Activated CD4-positive, alpha-beta T cell treated with anti-CD3 and anti-CD28 coated beads for 24 hours (primary cell): ENCODE measurements at regions not wholly inside any gene's neighbourhood (a gene's known extent, or its start where the extent isn't known, plus 50 kb on each side); places are given as distances from the start of the nearest gene placed in this dataset.

ENCODE experiments used
- DNase-seq, 2 donors: peaks; one replicate each; pipeline ENCODE4 v3.0.0-alpha.2; 2020; ENCODE audit warnings: low read depth in 2 of 2

DNA sequence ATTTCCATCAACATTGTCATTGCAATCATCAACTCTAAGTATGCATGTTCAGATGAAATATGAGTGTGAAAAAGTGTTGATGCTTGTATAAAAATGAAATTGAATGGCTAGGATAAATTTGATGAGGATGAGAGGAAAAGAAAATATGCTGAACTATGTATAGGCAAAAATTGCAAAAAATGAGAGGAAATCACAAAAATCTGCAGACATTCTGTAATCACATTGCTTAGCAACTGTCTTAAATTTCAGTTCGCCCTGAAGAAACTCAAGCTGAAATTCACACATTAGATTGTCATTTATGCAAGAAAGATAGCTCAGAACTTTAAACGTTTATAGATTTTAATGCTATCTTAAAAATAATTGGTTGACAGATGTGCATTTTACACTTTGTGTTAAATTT lies 1098.8 kb upstream of the IGFBP7 start:
- no peak for DNase-seq

DNA sequence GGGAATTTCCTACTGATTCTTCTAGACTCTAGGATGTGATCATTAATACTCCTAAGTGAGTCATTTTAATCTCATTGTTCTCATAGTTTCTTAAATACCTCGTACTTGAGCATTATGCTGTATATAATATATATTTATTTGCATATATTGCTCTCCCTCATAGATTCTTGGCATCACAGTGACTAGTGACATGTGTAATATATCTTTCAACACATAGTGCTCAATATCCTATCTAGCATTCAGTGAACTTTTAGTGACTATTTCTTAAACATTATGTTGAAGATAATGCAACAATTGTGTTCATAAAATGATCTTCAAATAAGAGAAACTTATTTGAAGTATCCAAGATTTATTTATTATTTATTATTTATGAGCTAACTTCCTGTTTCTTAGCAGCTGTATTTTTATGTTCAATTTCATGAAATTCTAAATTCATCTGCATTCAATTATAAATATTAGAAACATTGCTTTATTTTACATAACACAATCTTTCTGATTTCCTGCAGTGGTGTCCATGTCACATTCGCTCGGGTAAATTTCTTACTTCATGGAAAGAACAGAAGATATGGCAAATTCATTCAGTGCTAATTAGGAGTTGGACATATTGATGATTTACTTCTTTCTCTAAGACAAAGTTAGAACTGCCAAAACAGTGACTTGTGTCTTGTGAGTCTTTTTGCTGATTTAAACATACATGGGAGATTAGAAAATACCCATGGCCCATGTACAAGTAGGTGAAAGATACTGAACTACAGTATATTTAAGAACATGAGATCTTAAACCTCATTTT lies 1095.5 kb upstream of the IGFBP7 start:
- DNase-seq: no peak

DNA sequence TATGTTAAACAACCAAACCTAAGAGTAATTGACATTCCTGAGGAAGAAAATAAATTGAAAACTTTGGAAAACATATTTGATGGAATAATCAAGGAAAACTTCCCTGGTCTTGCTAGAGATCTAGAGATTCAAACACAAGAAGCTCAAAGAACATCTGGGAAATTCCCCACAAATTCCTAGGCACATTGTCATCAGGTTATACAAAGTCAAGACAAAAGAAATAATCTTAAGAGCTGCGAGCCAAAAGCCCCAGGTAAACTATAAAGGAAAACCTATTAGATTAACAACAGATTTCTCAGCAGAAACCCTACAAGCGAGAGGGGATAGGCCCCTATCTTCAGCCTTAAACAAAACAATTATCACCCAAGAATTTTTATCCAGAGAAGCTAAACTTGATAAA lies 1082.0 kb upstream of the IGFBP7 start:
- no peak for DNase-seq

DNA sequence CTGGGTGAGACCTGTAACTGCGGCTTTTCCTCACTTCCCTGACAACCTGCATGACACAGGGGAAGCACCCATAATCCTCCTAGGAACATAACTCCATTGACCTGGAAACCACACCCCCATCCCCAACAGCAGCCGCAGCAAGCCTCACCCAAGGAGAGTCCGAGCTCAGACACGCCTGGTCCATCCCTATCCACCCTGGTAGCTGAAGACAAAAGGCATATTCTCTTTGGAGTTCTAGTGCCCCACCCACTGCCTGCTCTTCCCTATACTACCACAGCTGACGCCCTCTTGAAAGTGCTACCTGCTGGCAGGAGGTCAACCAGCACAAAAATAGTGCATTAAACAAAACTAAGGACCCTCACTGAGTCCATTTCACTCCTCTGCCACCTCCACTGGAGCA lies 1080.9 kb upstream of the IGFBP7 start:
- no peak for DNase-seq

DNA sequence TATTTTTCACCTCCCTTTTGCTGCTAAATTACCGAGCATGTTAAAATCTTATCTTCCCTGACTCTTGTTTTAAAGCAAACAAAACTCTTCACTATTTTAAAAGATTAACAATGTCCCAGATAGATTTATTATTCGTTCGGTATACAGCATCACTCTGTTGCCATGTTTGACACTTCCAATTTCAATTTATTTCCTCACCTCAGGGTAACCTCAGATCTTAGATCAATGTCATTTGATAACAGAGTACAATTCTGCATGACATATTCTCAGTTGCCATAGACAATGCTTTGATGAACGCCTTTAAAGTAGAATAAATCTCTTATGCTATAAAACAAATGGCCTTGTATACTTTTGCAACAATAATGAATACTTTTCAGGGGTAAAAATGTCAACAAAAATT lies 1078.1 kb upstream of the IGFBP7 start:
- DNase-seq: no peak

DNA sequence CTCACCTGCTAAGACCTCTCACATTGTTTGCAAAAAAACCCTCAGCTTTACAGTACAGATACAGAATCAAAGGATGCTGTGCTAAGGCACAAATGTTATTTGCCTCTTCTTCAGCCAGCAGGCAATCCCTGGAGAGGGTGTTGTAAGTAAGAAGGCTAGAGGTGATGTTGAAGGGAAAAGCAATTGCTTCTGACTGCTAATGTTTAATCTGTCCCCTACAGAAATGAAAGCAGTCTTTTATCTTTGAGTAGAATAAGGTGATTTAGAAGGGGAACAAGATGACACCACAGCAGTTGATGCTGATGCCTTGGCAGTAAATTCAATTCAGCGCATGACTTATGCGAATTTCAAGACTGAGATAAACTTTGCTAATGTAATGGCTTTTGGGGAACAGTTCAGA lies 1064.8 kb upstream of the IGFBP7 start:
- no peak for DNase-seq

DNA sequence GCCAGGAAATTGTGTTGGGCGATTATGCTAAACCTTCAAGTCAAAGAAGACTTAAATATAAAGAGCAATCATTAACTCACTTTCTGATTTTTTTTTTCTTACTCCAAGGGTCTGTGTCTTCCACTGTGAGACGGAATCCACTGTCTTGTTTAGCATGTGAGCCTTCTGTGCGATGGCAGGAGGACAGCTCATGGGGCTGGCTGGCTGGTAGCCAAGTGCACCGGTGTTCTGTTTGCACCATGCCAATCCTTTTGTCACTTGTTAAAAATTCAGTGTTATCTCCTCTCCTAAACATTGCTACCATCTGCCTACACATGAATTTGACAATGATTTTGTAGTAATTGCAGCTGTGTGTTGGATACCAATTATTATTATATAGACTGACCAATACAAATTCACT lies 1056.3 kb upstream of the IGFBP7 start:
- DNase-seq: no peak

DNA sequence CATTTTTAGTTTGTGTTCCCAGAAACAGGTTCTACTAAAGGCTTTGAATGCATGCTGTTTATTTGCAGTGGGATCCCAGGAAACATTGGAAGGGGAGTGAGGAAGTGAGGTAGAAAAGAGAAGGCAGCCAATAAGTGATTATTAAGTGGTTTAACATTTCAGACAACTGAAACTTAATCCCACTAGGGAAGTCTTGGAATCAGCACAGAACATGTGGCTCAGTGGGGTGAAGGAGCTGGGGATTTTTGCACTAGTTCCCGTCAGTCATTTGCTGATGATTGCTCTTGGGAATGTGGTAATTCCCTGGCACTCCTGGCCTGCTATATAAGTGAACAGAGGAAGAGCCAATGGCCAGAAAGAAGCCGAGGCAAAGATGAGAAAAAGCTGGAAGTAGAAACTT lies 1053.0 kb upstream of the IGFBP7 start:
- no peak for DNase-seq

DNA sequence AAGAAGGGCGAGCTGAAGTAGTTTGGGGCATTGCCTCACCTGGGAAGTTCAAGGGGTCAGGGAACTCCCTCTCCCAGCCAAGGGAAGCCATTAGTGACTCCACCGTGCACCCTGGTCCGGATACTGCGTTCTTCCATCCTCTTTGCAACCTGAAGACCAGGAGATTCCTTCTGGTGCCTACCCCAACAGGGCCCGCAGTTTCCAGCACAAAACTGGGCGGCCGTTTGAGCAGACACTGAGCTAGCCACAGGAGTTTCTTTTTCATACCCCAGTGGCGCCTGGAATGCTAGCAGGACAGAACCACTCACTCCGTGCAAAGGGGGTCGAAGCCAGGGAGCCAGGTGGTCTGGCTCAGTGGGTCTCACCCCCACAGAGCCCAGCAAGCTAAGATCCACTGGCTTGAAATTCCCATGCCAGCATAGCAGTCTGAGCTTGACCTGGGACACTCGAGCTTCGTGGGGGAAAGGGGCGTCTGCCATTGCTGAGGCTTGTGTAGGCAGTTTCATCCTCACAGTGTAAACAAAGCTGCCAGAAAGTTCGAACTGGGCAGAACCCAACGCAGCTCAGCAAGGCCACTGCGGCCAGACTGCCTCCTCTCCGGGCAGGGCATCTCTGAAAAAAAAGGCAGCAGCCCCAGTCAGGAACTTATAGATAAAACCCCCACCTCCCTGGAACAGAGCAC lies 1039.4 kb upstream of the IGFBP7 start:
- no peak for DNase-seq

DNA sequence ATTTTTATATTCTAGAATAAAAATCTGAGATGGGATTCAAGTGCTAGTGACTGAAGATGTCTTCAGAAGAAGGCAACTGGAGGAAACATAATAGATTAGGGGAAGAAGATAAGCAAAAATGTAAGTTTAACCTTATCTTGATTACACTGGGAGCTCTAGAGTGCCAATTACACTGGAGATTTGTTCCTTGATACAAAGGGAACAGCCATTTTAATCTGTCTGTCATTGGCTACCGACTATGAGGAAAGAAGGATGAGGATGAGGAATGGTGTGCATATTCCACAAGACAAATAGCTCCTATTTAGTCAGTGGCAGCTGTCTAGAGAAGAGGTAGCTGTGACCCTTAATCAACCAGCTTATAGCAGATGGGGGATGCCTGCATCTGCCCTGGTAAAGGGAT lies 1034.5 kb upstream of the IGFBP7 start:
- DNase-seq: no peak

DNA sequence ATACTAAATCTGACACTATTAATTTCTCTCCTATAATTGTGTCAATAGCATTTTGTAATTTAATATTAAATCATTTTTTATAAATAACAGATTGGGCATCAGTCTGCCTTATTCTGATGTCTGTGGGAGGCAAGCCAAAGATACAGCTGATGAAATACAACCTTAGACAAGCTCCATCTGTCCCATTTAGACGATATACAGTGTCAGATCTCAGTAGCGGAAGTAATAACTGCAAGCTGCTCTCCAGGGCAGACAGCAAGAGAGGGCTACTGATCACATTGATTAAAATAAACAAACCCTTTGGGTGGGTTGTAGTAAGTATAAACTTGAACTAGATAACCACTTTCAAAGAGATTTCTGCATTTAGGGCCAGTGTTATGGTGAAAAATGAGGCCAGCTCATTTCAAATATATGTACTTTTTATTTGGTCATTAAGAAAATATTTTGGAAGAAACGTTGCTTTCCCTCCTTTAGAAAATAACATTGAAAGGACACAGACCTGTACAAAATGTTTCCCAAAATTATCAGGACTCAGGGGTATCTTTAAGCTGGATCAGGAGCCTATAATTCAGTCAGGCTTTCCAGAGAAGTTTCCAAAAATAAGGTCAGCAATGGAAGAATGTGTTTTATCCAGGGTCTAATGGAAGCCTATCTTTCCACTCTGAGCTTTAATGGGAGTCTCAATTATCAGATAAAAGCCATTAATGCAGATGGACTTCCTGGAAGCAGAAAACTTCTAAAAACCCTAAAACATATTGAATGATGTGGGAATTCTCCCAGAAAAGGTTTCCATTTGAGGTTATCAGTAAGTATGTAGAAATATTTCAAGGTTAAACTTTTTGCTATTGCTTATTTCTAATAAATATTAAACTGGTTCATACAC lies 1028.8 kb upstream of the IGFBP7 start:
- no peak for DNase-seq

DNA sequence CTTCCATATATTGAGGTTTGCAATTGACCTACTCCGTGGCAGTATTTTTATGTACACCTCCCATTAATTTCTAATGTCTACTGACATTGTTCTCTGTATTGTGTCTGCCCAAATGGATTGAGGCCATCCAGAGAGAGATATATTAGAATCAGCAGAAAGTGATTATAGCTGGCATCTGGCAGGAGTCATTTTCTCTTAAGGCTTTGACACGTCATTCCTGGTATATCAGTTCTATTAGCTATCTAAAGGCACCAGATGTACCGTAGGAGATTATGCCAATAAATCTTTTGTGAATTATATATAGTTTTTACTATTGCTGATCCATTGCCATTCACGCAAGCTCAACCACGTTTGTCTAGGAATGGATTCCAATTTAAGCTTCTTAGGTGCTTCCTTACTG lies 1026.4 kb upstream of the IGFBP7 start:
- DNase-seq: no peak

DNA sequence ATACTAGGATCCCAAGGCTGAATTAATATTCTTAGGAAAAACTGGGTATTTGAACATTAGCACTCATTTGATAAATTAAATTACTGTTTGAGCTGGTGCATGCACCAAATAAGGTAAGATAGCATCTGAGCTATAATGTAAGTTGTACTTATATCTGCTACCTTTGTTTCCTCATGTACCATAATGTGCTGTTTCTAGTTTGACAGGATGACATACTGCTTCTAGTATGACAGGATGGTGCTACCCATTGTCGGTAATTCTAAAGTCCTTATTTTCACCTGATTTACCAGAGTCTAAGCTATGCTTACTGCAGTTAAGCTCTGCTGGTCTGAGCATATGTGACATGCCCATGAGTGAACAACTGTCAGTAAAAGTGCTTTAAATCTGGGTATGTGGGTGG lies 1017.5 kb upstream of the IGFBP7 start:
- DNase-seq: no peak

DNA sequence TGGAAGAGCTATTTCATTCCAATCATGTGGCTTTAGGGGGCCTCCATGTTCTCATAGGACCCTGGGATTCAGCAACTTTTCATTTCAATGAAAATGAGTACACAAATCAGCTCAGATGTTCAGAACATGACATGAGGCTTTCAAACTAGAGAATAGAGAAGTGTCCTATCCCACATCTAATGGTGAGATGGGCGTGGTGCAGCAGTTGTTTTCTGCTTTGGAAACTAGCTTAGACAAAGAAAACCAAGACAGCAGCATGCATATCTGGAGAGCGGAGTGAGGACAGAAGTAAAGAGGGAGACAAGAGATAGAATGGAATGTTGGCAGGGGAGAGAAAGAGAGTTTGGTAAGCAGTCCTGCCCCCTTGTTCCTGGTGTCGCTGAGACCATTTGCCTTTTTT lies 1009.1 kb upstream of the IGFBP7 start:
- DNase-seq: no peak

DNA sequence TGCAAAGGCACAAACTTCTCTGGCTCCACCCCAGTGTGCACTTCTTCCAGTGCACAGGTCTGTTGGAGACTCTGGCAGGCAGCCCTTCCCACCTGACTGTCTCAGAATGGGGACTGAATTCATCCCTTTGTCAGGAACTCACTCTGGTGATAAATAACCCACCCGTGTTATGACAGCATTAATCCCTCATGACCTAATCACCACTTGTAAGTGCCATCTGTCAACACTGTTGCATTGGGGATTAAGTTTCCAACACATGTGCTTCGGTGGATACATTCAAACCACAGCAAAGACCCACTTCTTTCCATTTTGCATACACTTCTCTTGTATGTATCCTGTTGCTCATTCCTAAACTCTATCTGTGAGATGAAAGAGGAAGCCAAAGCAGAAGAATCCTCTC lies 1002.9 kb upstream of the IGFBP7 start:
- no peak for DNase-seq

DNA sequence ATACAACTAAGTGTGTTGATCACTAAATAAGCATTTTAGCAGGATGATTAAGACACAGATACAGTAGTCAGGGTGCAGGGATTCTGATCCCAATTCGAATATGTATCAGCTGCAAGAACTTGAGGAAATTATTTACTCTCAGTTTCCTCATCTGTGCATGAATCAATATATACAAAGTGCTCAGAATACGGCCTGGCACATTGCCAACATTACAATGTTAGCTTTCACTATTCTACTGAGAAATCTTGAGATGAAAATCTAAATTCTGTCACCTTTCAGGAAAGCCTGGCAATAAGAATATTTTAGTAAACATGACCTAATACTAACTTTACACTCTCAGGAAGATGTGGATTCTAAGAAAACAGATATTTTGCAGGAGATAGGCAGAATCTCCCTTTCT lies 1001.6 kb upstream of the IGFBP7 start:
- no peak for DNase-seq

DNA sequence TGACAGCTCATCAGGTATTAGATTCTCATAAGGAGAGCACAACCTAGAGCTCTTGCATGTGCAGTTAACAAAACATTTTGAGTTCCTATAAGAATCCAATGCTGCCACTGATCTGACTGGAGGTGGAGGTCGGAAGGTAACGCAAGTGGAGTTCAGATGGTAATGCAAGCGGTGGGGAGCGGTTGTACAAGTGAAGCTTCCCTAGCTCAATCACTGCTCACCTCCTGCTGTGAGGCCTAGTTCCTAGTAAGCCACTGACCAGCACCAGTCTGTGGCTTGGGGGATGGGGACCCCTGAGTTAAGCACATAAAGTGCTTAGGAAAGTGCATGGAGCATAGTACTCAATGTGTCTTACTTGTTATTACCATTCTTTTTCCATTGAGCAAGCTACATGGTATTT lies 983.2 kb upstream of the IGFBP7 start:
- no peak for DNase-seq

DNA sequence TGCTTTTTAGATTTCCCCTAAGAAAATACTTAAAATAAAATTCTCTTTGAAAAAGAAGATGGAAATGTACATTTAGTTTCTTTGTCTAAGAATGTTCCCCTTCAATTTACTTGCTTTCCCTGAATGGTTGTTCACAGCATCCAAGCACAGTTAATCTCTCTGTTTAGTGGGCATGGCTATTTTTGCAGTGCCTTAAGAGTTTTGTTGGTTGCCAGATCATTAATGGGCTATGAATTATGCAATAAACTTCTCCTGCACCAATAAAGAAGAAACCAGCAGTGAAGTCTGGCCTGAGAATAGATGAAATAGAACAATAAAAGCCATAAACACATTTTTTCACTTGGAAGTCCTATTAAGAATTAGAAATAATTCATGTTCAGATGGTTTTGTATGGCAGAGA lies 980.4 kb upstream of the IGFBP7 start:
- no peak for DNase-seq

DNA sequence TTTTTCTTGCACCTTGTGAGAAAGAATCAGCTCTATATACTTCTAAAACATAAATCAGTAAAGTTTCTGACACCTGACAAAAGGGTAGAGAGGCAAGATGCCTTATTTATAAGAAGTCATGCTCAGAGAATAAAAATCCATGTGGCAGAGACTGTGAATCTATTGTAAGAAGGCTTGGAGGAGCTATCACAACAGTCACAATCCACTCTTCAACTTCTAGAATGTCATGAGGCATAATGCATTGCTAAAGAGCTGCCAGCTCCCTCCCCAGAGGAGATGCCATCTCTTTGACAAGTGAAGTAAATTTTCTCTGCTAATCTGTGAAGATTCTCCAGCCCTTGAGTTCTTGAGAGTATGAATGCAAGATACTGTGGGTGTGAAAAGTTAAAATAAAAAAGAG lies 971.2 kb upstream of the IGFBP7 start:
- DNase-seq: no peak

DNA sequence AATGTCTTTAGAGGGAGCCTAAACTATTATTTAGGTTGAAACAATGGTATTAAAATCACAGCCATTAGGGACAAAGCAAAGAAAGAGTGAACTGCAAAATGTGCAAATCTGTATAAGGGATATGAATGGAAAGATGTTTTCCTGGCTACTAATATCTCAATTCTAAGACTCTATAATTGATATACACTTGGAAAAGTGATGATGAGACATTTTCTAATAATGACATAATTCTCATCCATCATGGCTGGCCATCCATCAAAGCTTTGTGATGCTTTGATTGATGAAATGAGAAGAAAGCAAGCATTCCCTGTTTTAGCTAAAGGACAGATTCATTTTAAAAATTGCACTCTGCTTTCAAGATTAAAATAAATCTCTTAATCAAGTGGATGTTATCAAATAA lies 965.5 kb upstream of the IGFBP7 start:
- DNase-seq: no peak

DNA sequence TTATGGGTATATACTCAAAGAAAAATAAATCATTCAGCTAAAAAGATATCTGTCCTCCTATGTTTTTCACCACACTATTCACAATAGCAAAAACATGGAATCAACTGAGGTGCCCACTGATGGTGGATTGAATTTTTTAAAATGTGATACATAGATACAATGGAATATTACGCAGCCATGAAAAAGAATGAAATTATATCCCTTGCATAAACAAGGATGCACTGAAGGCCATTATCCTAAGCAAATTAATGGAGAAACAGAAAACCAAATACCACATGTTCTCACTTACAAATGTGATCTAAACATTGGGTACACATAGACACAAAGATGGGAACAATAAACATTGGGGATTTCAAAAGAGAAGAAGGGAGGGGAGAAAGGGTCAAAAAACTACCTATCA lies 964.2 kb upstream of the IGFBP7 start:
- no peak for DNase-seq

DNA sequence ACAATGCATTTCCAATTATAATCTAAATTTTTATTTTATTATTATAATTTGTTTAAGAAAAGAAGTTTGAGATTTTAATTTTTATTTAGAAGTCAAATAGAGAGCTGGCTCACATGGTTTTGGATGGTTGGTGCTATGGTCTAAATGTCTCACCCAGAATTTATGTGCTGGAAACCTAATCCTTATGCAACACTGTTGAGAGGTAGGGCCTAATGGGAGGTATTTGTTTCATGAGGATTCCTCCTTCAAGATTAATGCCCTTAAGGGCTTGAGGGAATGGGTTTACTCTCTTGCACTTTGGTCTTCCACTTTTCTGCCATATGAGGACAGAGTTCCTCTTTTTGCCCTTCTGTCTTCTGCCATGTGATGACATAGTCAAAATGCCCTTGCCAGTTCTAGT lies 960.5 kb upstream of the IGFBP7 start:
- no peak for DNase-seq

DNA sequence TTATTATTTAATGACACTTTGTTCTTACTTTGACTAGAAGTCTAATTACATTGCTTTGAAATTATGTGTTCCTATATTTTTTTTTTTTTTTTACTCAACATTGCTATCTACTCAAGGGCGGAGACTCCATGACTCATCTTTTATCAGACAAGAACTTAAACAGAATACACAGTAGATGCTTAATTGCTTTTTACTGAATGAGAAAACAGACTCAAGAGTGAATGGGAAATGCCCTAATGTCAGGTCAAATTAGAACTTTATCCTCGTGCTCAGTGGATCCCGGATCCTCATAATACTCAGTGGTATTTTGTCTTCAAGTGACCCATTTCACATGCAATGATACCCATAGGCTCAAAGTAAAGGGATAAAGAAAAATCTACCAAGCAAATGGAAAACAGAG lies 954.5 kb upstream of the IGFBP7 start:
- no peak for DNase-seq
